Panc1 (cell line): ENCODE measurements at regions not wholly inside any gene's neighbourhood (a gene's known extent, or its start where the extent isn't known, plus 50 kb on each side); places are given as distances from the start of the nearest gene placed in this dataset.

ENCODE experiments used
- ATAC-seq: fragments of 200-7000 bp; cut with Tn5 transposase; 2 replicates; pipeline ENCODE4 v1.9.1; 2020; ENCODE audit warnings: mild to moderate bottlenecking, moderate library complexity
- BruUV-seq: library from RNA; stranded (reverse); fragments of 400-500 nt; replicated peaks from 2 replicates; lab custom pipeline; 2021; lab: Mats Ljungman, UMichigan
- CTCF ChIA-PET: fragments of 300-600 bp; sonication (Branson Sonifier 250); formaldehyde crosslinking; loops from one replicate; lab custom pipeline; 2022; ENCODE audit warnings: antibody characterized with exemption; lab: Charles Lee
- POLR2A ChIA-PET: fragments of 300-600 bp; sonication (Branson Sonifier 250); formaldehyde crosslinking; loops from one replicate; lab custom pipeline; 2022; ENCODE audit warnings: antibody characterized with exemption; lab: Charles Lee
- DNase-seq: peaks from one replicate; pipeline ENCODE4 v3.0.0-alpha.2; 2010; ENCODE audit warnings: low read depth, low spot score
- H3K27ac ChIP-seq: 2 replicates; pipeline ENCODE4 v1.5.1; 2011; ENCODE audit warnings: mild to moderate bottlenecking, low read length, inconsistent platforms
- H3K27me3 ChIP-seq: fragments of 200-500 bp; sonication (Bioruptor generic); 2 replicates; pipeline ENCODE4 v1.6.0; 2014; ENCODE audit warnings: low read length, inconsistent platforms; ENCODE audit not compliant: control insufficient read depth, insufficient read depth
- H3K36me3 ChIP-seq: fragments of 200-500 bp; sonication (Bioruptor generic); 2 replicates; pipeline ENCODE4 v1.5.1; 2014; ENCODE audit warnings: inconsistent platforms, mild to moderate bottlenecking, low read length, moderate library complexity; ENCODE audit not compliant: control insufficient read depth, insufficient read depth
- H3K4me1 ChIP-seq: 2 replicates; pipeline ENCODE4 v1.5.1; 2011; ENCODE audit warnings: inconsistent platforms, mild to moderate bottlenecking, low read length, moderate library complexity; ENCODE audit not compliant: control insufficient read depth, insufficient read depth
- H3K4me3 ChIP-seq, 2 experiments: 2 replicates each; pipeline ENCODE4 v1.5.1; 2011 to 2012; ENCODE audit warnings: low read depth in 2 of 2, low read length in 2 of 2, mild to moderate bottlenecking in 2 of 2, inconsistent platforms in 1 of 2, moderate library complexity in 1 of 2
- H3K9me3 ChIP-seq: fragments of 200-500 bp; sonication (Bioruptor generic); 2 replicates; pipeline ENCODE4 v1.5.1; 2014; ENCODE audit warnings: low read depth, mild to moderate bottlenecking, inconsistent platforms, low read length, moderate library complexity; ENCODE audit not compliant: control insufficient read depth, insufficient read depth
- POLR2AphosphoS5 ChIP-seq: IDR thresholded peaks from 2 replicates; pipeline ENCODE4 v1.6.1; 2012; ENCODE audit warnings: mild to moderate bottlenecking, low read depth, low read length, moderate library complexity
- SIN3A ChIP-seq: IDR thresholded peaks from 2 replicates; pipeline ENCODE4 v1.6.1; 2012; ENCODE audit warnings: low read depth, mild to moderate bottlenecking, low read length, moderate library complexity, borderline replicate concordance; ENCODE audit not compliant: insufficient read depth
- TCF7L2 ChIP-seq: IDR thresholded peaks from 2 replicates; pipeline ENCODE4 v1.6.1; 2011; ENCODE audit warnings: mild to moderate bottlenecking, low read depth, low read length, inconsistent platforms
- in situ Hi-C: cut with HindIII; loops from 2 replicates; pipeline ENCODE4 v1.10.0; 2016; ENCODE audit warnings: low sequenced_read_pairs, low pct_unique_long_range_greater_than_20kb
- intact Hi-C: fragments of 100-400 bp; cut with micrococcal nuclease; formaldehyde crosslinking; loops from one replicate; pipeline ENCODE4 v1.10.0; 2022; ENCODE audit not compliant: unreplicated experiment
- TF ChIP-seq, protein P1 (sequence below), 2 experiments: IDR thresholded peaks; 2 replicates each; pipeline ENCODE4 v1.6.1; 2011 to 2012; ENCODE audit warnings: low read depth in 2 of 2, control low read depth in 1 of 2, low read length in 1 of 2, mild to moderate bottlenecking in 1 of 2, moderate library complexity in 1 of 2; ENCODE audit not compliant: insufficient read depth in 1 of 2
- TF ChIP-seq, protein P2 (sequence below): fragments of 450-650 bp; IDR thresholded peaks from 2 replicates; pipeline ENCODE4 v1.5.1; 2017; ENCODE audit warnings: mild to moderate bottlenecking

DNA sequence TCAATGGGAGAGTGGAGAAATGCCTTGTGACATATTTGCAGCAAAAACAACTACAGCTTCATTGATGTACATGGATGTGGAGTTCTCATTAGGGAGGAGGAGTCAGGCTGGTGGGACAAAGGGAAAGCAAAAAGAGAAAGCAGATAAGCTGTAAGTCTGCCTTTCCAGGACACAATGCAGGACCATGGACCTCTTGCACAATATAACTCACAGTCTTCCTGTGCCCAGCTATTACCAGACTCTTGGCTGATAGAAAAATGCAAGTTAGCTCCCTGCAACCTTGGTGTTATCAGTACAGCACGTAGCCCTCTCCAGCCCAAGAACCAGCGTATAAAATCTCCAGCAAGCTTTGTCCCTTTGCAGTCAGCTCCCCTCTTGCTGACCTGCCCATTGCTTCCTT lies 232.3 kb downstream of the NFATC2 start:
- H3K36me3 ChIP-seq = no peaks in the 10 kb centered on the region
- DNase-seq = no peak
- intact Hi-C loops = no loop called here
- H3K9me3 ChIP-seq = no peaks in the 10 kb centered on the region
- no TSS peak for BruUV-seq
- no peak overlapping the region for H3K27ac ChIP-seq
- H3K4me3 ChIP-seq = no peak overlapping the region
- in situ Hi-C loops = no loop called here
- no peaks in the 10 kb centered on the region for H3K27me3 ChIP-seq
- TF ChIP-seq, protein P1, sequence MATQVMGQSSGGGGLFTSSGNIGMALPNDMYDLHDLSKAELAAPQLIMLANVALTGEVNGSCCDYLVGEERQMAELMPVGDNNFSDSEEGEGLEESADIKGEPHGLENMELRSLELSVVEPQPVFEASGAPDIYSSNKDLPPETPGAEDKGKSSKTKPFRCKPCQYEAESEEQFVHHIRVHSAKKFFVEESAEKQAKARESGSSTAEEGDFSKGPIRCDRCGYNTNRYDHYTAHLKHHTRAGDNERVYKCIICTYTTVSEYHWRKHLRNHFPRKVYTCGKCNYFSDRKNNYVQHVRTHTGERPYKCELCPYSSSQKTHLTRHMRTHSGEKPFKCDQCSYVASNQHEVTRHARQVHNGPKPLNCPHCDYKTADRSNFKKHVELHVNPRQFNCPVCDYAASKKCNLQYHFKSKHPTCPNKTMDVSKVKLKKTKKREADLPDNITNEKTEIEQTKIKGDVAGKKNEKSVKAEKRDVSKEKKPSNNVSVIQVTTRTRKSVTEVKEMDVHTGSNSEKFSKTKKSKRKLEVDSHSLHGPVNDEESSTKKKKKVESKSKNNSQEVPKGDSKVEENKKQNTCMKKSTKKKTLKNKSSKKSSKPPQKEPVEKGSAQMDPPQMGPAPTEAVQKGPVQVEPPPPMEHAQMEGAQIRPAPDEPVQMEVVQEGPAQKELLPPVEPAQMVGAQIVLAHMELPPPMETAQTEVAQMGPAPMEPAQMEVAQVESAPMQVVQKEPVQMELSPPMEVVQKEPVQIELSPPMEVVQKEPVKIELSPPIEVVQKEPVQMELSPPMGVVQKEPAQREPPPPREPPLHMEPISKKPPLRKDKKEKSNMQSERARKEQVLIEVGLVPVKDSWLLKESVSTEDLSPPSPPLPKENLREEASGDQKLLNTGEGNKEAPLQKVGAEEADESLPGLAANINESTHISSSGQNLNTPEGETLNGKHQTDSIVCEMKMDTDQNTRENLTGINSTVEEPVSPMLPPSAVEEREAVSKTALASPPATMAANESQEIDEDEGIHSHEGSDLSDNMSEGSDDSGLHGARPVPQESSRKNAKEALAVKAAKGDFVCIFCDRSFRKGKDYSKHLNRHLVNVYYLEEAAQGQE (IDR thresholded peaks at IDR 0.05; ENCODE audit: insufficient read depth in 1 of 2, low read depth in 2 of 2, low read length in 1 of 2) = no peak
- TF ChIP-seq TCF7L2 (no peak), SIN3A (no peak), POLR2AphosphoS5 (no peak)
- TF ChIP-seq, protein P2, sequence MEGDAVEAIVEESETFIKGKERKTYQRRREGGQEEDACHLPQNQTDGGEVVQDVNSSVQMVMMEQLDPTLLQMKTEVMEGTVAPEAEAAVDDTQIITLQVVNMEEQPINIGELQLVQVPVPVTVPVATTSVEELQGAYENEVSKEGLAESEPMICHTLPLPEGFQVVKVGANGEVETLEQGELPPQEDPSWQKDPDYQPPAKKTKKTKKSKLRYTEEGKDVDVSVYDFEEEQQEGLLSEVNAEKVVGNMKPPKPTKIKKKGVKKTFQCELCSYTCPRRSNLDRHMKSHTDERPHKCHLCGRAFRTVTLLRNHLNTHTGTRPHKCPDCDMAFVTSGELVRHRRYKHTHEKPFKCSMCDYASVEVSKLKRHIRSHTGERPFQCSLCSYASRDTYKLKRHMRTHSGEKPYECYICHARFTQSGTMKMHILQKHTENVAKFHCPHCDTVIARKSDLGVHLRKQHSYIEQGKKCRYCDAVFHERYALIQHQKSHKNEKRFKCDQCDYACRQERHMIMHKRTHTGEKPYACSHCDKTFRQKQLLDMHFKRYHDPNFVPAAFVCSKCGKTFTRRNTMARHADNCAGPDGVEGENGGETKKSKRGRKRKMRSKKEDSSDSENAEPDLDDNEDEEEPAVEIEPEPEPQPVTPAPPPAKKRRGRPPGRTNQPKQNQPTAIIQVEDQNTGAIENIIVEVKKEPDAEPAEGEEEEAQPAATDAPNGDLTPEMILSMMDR = no peak
- POLR2A ChIA-PET = no interaction called here
- CTCF ChIA-PET = interaction anchor here (1.0 kb wide), 1 partner anchor 323 kb away, joined by 3 read pairs; no protein-coding TSS in a partner anchor
- H3K4me1 ChIP-seq = no peaks in the 10 kb centered on the region
- ATAC-seq = no peak

GRCh38 chr20:51309128-51309527 lies 233.4 kb downstream of the NFATC2 start:
- Histone ChIP-seq H3K36me3 (no peaks in the 10 kb centered on the region), H3K4me3 (no peak overlapping the region), H3K27ac (no peak overlapping the region), H3K27me3 (no peaks in the 10 kb centered on the region), H3K9me3 (no peaks in the 10 kb centered on the region), H3K4me1 (no peaks in the 10 kb centered on the region)
- in situ Hi-C loops (no loop called here), intact Hi-C loops (loop anchor here (5.0 kb wide), 1 partner anchor 87 kb away; no protein-coding TSS in a partner anchor)
- BruUV-seq = no TSS peak
- no peak for DNase-seq
- POLR2A ChIA-PET = no interaction called here
- ATAC-seq = no peak
- TF ChIP-seq, protein P1 (IDR thresholded peaks at IDR 0.05; ENCODE audit: insufficient read depth in 1 of 2, low read depth in 2 of 2, low read length in 1 of 2) = no peak
- TF ChIP-seq POLR2AphosphoS5 (no peak), SIN3A (no peak), TCF7L2 (no peak)
- TF ChIP-seq, protein P2 = no peak
- CTCF ChIA-PET = interaction anchor here (0.8 to 4.9 kb wide), 2 partner anchors 100 to 322 kb away, joined by 4 to 37 read pairs; no protein-coding TSS in a partner anchor
